H9 (cell line): ENCODE measurements at regions not wholly inside any gene's neighbourhood (a gene's known extent, or its start where the extent isn't known, plus 50 kb on each side); places are given as distances from the start of the nearest gene placed in this dataset.

Experiments
- DNase-seq: peaks from one replicate; pipeline ENCODE4 v3.0.0-alpha.2; 2017
- H2AFZ ChIP-seq: one replicate; pipeline ENCODE4 v1.6.1; 2013; ENCODE audit warnings: mild to moderate bottlenecking, low read length, control low read depth, moderate library complexity
- H2AK5ac ChIP-seq: 2 replicates; pipeline ENCODE4 v1.6.1; 2013; ENCODE audit warnings: low read length, control low read depth, mixed read lengths; ENCODE audit not compliant: insufficient read length
- H2BK120ac ChIP-seq: one replicate; pipeline ENCODE4 v1.6.1; 2013; ENCODE audit warnings: low read depth, mild to moderate bottlenecking, low read length, control low read depth, inconsistent platforms; ENCODE audit not compliant: poor library complexity, severe bottlenecking
- H2BK12ac ChIP-seq: 2 replicates; pipeline ENCODE4 v1.6.1; 2013; ENCODE audit warnings: low read length, control low read depth, mixed read lengths, low read depth; ENCODE audit not compliant: insufficient read length
- H2BK15ac ChIP-seq: 2 replicates; pipeline ENCODE4 v1.6.1; 2013; ENCODE audit warnings: low read depth, low read length, control low read depth
- H2BK20ac ChIP-seq: one replicate; pipeline ENCODE4 v1.6.1; 2013; ENCODE audit warnings: low read depth, mild to moderate bottlenecking, low read length, control low read depth, inconsistent platforms; ENCODE audit not compliant: poor library complexity, severe bottlenecking
- H2BK5ac ChIP-seq: 2 replicates; pipeline ENCODE4 v1.6.1; 2013; ENCODE audit warnings: low read length, control low read depth, mixed read lengths; ENCODE audit not compliant: insufficient read length
- H3K14ac ChIP-seq: 2 replicates; pipeline ENCODE4 v1.6.1; 2013; ENCODE audit warnings: low read length, control low read depth; ENCODE audit not compliant: insufficient read depth
- H3K18ac ChIP-seq: 2 replicates; pipeline ENCODE4 v1.6.1; 2013; ENCODE audit warnings: low read depth, mild to moderate bottlenecking, mixed read lengths, low read length, control low read depth; ENCODE audit not compliant: insufficient read length
- H3K23ac ChIP-seq: 2 replicates; pipeline ENCODE4 v1.6.1; 2013; ENCODE audit warnings: low read length, control low read depth, mixed read lengths, low read depth; ENCODE audit not compliant: insufficient read length
- H3K23me2 ChIP-seq: 2 replicates; pipeline ENCODE4 v1.6.1; 2013; ENCODE audit warnings: low read depth, mild to moderate bottlenecking, mixed read lengths, low read length, control low read depth; ENCODE audit not compliant: insufficient read length, poor library complexity, severe bottlenecking
- H3K27ac ChIP-seq: 2 replicates; pipeline ENCODE4 v1.5.1; 2013; ENCODE audit warnings: low read length, control low read depth, mixed read lengths, low read depth; ENCODE audit not compliant: insufficient read length
- H3K27me3 ChIP-seq: 2 replicates; pipeline ENCODE4 v1.6.1; 2013; ENCODE audit warnings: low read length, control low read depth, inconsistent platforms; ENCODE audit not compliant: insufficient read depth
- H3K4ac ChIP-seq: 2 replicates; pipeline ENCODE4 v1.6.1; 2013; ENCODE audit warnings: low read depth, mild to moderate bottlenecking, control low read depth, inconsistent platforms, low read length, moderate library complexity
- H3K4me1 ChIP-seq: 2 replicates; pipeline ENCODE4 v1.6.1; 2013; ENCODE audit warnings: low read length, control low read depth, inconsistent platforms; ENCODE audit not compliant: insufficient read depth
- H3K4me2 ChIP-seq: 2 replicates; pipeline ENCODE4 v1.6.1; 2013; ENCODE audit warnings: low read length, control low read depth, mixed read lengths; ENCODE audit not compliant: insufficient read length, insufficient read depth
- H3K56ac ChIP-seq: 2 replicates; pipeline ENCODE4 v1.6.1; 2013; ENCODE audit warnings: low read depth, mild to moderate bottlenecking, mixed read lengths, low read length, control low read depth; ENCODE audit not compliant: insufficient read length
- H3K79me1 ChIP-seq: 2 replicates; pipeline ENCODE4 v1.6.1; 2013; ENCODE audit warnings: low read depth, mild to moderate bottlenecking, moderate library complexity, low read length, control low read depth, inconsistent platforms; ENCODE audit not compliant: insufficient read depth, poor library complexity, severe bottlenecking
- H3K79me2 ChIP-seq: 2 replicates; pipeline ENCODE4 v1.6.1; 2013; ENCODE audit warnings: low read length, control low read depth, inconsistent platforms; ENCODE audit not compliant: insufficient read depth
- H3K9ac ChIP-seq: 2 replicates; pipeline ENCODE4 v1.6.1; 2013; ENCODE audit warnings: low read length, control low read depth, mixed read lengths; ENCODE audit not compliant: insufficient read length; ENCODE audit errors: extremely low read depth
- H3K9me3 ChIP-seq: one replicate; pipeline ENCODE4 v1.6.1; 2013; ENCODE audit warnings: low read depth, low read length, inconsistent platforms; ENCODE audit not compliant: control insufficient read depth
- H3T11ph ChIP-seq: one replicate; pipeline ENCODE4 v1.6.1; 2013; ENCODE audit warnings: mild to moderate bottlenecking, low read length, control low read depth, inconsistent platforms
- H4K20me1 ChIP-seq: one replicate; pipeline ENCODE4 v1.6.1; 2013; ENCODE audit not compliant: control insufficient read depth, insufficient read length, insufficient read depth
- H4K5ac ChIP-seq: 2 replicates; pipeline ENCODE4 v1.6.1; 2013; ENCODE audit warnings: low read depth, mild to moderate bottlenecking, mixed read lengths, low read length, control low read depth; ENCODE audit not compliant: insufficient read length
- H4K8ac ChIP-seq: replicated peaks from 2 replicates; pipeline ENCODE4 v1.6.1; 2013; ENCODE audit warnings: low read length, control low read depth, mixed read lengths, low read depth; ENCODE audit not compliant: insufficient read length
- H4K91ac ChIP-seq: 2 replicates; pipeline ENCODE4 v1.6.1; 2013; ENCODE audit warnings: low read depth, mild to moderate bottlenecking, moderate library complexity, mixed read lengths, low read length, control low read depth; ENCODE audit not compliant: insufficient read length
- H3K27ac Mint-ChIP-seq, 3 experiments: 2 replicates in 2 of 3; 3 replicates in 1 of 3; pipeline ENCODE4 v1.8.0; 2020 to 2021; ENCODE audit warnings: mixed read lengths in 3 of 3, mild to moderate bottlenecking in 1 of 3, moderate library complexity in 1 of 3
- H3K27me3 Mint-ChIP-seq: 2 replicates; pipeline ENCODE4 v1.8.0; 2021; ENCODE audit warnings: low read depth, mild to moderate bottlenecking, moderate library complexity, mixed read lengths
- H3K36me3 Mint-ChIP-seq, 3 experiments: 2 replicates in 2 of 3; 3 replicates in 1 of 3; pipeline ENCODE4 v1.8.0; 2020 to 2021; ENCODE audit warnings: low read depth in 3 of 3, mixed read lengths in 3 of 3; ENCODE audit not compliant: insufficient read depth in 1 of 3
- H3K4me1 Mint-ChIP-seq, 2 experiments: 2 replicates each; pipeline ENCODE4 v1.8.0; 2020; ENCODE audit warnings: mixed read lengths in 2 of 2
- H3K4me3 Mint-ChIP-seq, 2 experiments: 2 replicates in 1 of 2; 3 replicates in 1 of 2; pipeline ENCODE4 v1.8.0; 2020 to 2021; ENCODE audit warnings: mild to moderate bottlenecking in 2 of 2, mixed read lengths in 2 of 2, moderate library complexity in 1 of 2
- H3K9me3 Mint-ChIP-seq, 2 experiments: 2 replicates in 1 of 2; 3 replicates in 1 of 2; pipeline ENCODE4 v1.8.0; 2020; ENCODE audit warnings: mild to moderate bottlenecking in 2 of 2, mixed read lengths in 2 of 2, moderate library complexity in 1 of 2
- WGBS: extraction: QIAGEN DNeasy Blood & Tissue Kit; methylation state at CpG from one replicate; pipeline ENCODE4 v1.1.7; 2013; ENCODE audit warnings: missing lambda C conversion rate, low lambda C conversion rate, mixed read lengths; ENCODE audit not compliant: insufficient read length; ENCODE audit errors: extremely low coverage; 5-methylcytosine and 5-hydroxymethylcytosine counted together
- TF ChIP-seq, protein P1 (sequence below): fragments of 200-600 bp; sonication (generic); conservative IDR thresholded peaks from 3 replicates; pipeline ENCODE4 v1.8.0; 2021; ENCODE audit warnings: antibody characterized with exemption, mild to moderate bottlenecking

DNA sequence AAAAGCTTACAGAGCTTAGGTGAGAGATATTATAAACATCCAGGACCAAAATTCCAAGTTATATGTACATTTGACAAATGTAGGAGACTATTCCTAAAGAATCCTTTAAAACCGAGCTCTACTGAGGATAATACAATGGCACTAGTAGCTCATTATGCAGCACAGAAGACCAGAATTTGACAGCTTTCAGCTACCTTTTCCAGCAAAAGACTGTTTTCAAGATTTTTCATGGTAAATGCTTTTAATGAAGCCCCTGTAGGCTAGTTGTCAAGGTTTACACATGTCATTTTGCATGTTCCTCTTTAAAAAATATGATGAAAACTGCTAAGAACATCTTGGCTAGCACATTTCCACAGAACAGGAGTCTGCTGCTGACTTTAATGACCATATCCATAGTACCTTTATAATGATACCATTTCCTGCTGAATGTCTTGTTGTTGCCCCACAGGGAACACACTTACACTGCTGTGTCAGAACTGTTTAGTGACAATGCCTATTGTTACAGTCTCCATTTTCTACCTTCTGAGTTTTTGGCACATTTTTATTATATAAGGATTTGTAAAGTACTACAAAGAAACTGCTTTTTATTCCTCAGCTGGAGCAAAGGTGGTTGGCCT, 1382.3 kb downstream of the RAPGEF2 start:
- H3K9me3 ChIP-seq, result no peaks in the 10 kb centered on the region
- H4K91ac ChIP-seq, result no peak overlapping the region
- no peak overlapping the region for H2BK15ac ChIP-seq
- H2BK5ac ChIP-seq, result no peak overlapping the region
- H3K4ac ChIP-seq, result no peak overlapping the region
- H3K18ac ChIP-seq, result no peak overlapping the region
- Mint-ChIP-seq H3K9me3 (peaks cover 8 to 17% of the 10 kb centered on the region in 2 experiments; a peak in 4 of 5 replicates), H3K27ac (no peak overlapping the region), H3K27me3 (no peaks in the 10 kb centered on the region), H3K4me1 (peaks cover 5 to 7% of the 10 kb centered on the region in 2 experiments), H3K36me3 (peaks cover 0 to 12% (median 5%) of the 10 kb centered on the region in 3 experiments; a peak in 3 of 7 replicates), H3K4me3 (no peak overlapping the region)
- no peak overlapping the region for H3K14ac ChIP-seq
- no peaks in the 10 kb centered on the region for H3K4me1 ChIP-seq
- no peak overlapping the region for H2BK120ac ChIP-seq
- no CpG with 5 or more reads among the region's 1 CpG for WGBS
- no peaks in the 10 kb centered on the region for H3K79me2 ChIP-seq
- TF ChIP-seq, protein P1, sequence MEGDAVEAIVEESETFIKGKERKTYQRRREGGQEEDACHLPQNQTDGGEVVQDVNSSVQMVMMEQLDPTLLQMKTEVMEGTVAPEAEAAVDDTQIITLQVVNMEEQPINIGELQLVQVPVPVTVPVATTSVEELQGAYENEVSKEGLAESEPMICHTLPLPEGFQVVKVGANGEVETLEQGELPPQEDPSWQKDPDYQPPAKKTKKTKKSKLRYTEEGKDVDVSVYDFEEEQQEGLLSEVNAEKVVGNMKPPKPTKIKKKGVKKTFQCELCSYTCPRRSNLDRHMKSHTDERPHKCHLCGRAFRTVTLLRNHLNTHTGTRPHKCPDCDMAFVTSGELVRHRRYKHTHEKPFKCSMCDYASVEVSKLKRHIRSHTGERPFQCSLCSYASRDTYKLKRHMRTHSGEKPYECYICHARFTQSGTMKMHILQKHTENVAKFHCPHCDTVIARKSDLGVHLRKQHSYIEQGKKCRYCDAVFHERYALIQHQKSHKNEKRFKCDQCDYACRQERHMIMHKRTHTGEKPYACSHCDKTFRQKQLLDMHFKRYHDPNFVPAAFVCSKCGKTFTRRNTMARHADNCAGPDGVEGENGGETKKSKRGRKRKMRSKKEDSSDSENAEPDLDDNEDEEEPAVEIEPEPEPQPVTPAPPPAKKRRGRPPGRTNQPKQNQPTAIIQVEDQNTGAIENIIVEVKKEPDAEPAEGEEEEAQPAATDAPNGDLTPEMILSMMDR, result no peak
- no peak overlapping the region for H2AK5ac ChIP-seq
- H4K20me1 ChIP-seq, result no peaks in the 10 kb centered on the region
- no peaks in the 10 kb centered on the region for H3K27me3 ChIP-seq
- no peak overlapping the region for H3K23ac ChIP-seq
- no peaks in the 10 kb centered on the region for H3K79me1 ChIP-seq
- no peak for DNase-seq
- no peak overlapping the region for H4K5ac ChIP-seq
- no peaks in the 10 kb centered on the region for H3K23me2 ChIP-seq
- no peak overlapping the region for H3K27ac ChIP-seq
- H2BK12ac ChIP-seq, result no peak overlapping the region
- no peak overlapping the region for H3K9ac ChIP-seq
- no peak overlapping the region for H3K56ac ChIP-seq
- H2AFZ ChIP-seq, result no peak overlapping the region
- H2BK20ac ChIP-seq, result no peak overlapping the region
- H3T11ph ChIP-seq, result no peak overlapping the region
- no peak overlapping the region for H4K8ac ChIP-seq
- no peak overlapping the region for H3K4me2 ChIP-seq
